ENCODE measurements at regions not wholly inside any gene's neighbourhood (a gene's known extent, or its start where the extent isn't known, plus 50 kb on each side); places are given as distances from the start of the nearest gene placed in this dataset.

- TF ChIP-seq ZNF114 (tag by site-specific recombination; IDR thresholded peaks at IDR 0.05) (no peak), OSR2 (tag by site-specific recombination; IDR thresholded peaks at IDR 0.05) (no peak), ZFP37 (tag by site-specific recombination; IDR thresholded peaks at IDR 0.05) (no peak), ZNF621 (tag by site-specific recombination; IDR thresholded peaks at IDR 0.05) (no peak), ZNF660 (tag by site-specific recombination; IDR thresholded peaks at IDR 0.05) (no peak)
- TF ChIP-seq, protein P1, sequence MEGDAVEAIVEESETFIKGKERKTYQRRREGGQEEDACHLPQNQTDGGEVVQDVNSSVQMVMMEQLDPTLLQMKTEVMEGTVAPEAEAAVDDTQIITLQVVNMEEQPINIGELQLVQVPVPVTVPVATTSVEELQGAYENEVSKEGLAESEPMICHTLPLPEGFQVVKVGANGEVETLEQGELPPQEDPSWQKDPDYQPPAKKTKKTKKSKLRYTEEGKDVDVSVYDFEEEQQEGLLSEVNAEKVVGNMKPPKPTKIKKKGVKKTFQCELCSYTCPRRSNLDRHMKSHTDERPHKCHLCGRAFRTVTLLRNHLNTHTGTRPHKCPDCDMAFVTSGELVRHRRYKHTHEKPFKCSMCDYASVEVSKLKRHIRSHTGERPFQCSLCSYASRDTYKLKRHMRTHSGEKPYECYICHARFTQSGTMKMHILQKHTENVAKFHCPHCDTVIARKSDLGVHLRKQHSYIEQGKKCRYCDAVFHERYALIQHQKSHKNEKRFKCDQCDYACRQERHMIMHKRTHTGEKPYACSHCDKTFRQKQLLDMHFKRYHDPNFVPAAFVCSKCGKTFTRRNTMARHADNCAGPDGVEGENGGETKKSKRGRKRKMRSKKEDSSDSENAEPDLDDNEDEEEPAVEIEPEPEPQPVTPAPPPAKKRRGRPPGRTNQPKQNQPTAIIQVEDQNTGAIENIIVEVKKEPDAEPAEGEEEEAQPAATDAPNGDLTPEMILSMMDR (tag by site-specific recombination; IDR thresholded peaks at IDR 0.05), result no peak
Measured at GRCh38 chr9:22512495-22512894, 65.9 kb downstream of the DMRTA1 start.
